IPS-NIHi7 (cell line): ENCODE measurements at regions not wholly inside any gene's neighbourhood (a gene's known extent, or its start where the extent isn't known, plus 50 kb on each side); places are given as distances from the start of the nearest gene placed in this dataset.
"Not testable (repeated sequence)": the region's sequence is repeated elsewhere in the genome, so short reads cannot be mapped to it uniquely, and the experiment has no call there.

Experiments used
- DNase-seq: peaks from one replicate; pipeline ENCODE4 v3.0.0; 2012; ENCODE audit warnings: mixed read lengths; ENCODE audit errors: extremely low spot score

DNA sequence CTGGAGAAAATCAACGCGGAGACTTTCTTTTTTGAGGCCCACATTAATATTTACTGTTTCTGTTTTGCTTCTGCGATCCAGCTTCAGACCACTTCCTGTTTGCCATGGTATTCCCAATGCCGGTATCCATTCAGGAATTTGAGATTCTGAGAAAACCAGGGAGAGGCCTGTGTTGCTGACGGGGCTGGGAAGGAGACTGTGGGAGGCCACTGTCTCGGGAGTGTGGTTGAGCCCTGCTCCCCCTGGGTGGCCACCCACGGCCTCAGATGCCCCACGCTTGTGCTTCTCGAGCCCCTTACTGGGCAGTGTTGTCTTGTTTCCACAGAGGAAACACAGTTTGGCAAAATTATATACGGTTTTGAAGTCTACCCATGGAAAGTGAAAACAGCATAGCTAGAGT, 403.6 kb upstream of the IRX2 start:
- peak; percentile 38 for DNase-seq

DNA sequence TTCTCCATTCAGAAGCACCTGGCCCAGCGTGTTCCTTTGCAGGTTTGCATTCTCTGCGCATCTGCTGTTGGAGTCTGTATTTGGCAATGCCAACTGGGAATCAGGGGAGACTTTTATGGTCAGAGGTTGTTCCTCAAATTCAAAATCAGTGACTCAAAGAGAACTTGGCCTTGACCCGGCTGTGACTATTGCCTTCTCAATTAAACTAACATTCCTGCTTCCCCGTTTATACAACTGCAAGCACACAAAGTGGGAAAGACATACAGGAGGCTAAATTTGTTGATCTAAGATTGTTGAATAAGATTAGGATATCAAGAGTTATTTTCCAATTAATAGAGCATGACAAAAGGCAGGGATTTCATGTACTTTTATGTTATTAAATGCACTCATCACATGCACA, 402.4 kb upstream of the IRX2 start:
- DNase-seq = no peak

DNA sequence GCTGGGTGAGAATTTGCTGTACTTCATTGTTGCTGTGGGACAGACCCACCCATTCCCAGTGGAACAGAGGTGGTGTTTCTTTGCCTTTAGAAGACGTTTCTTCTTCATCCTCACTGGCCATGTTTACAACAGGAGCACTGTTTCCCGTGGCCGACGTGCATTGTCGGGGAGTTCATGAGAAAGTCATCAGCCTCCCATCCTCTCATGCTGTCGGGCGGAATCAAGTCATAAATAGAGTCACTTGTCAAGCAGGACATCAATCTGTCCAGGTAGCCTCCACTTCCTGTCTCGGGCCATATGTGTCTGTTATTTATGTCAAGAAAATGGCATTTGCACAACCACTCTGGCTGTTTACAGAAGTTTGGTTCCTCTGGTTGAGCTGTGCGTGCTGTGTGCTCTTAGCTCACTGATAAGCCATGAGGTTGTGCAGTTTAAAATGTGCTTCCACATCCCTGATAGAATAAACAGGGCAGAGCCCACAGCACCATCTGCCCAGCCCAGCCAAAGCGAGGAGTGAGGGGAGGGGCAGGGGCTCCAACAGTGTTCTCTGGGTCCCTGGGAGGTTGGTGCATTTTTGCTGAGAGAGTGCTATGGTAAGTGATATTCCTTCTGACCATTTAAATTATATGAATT, 401.9 kb upstream of the IRX2 start:
- no peak for DNase-seq

DNA sequence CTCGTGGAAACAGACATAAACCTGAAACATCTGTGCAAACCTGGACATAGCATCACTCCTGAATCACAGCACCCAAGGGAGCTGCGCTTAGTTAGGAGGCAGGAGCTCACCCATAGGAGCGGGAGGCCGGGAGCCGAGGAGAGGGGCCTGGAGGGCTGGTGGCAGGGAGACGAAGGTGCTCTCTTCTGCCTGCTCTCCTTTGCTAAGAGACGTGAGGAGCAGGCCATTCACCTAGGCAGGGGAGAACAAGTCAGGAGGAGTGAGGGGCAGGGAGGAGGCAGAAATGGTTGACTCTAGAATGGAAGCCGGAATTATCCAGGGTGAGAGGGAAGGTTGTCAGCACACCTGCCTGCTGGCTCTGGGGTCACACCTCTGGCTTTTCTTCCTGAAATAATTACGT, 398.4 kb upstream of the IRX2 start:
- no peak for DNase-seq

DNA sequence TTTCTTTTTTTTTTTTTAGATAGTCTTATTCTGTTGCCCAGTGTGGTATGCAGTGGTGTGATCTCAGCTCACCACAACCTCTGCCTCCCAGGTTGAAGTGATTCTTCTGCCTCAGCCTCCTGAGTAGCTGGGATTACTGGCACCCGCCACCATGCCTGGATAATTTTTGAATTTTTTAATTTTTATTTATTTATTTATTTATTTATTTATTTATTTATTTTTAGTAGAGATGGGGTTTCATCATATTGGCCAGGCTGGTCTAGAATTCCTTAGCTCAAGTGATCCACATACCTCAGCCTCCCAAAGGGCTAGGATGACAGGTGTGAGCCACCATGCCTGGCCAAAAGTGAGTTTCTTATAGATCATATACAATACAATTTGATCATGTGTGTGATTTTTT, 395.9 kb upstream of the IRX2 start:
- DNase-seq = not testable (repeated sequence)

DNA sequence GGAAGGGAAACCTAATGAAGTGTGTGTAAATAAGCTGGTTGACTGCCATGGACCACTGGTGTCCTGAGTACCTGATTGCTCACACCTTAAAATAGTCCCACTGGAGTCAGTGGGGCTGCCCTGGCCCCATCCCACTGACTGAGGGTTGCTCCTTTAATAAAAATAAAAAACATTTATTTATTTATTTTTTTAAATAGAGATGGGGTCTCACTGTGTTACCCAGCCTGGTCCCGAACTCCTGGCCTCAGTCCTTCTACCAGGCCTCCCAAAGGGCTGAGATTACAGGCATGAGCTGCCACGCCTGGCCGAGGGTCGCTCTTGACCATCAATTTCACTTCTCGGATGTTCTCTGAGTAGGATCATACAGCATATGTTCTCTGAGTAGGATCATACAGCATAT, 394.2 kb upstream of the IRX2 start:
- DNase-seq = no peak

DNA sequence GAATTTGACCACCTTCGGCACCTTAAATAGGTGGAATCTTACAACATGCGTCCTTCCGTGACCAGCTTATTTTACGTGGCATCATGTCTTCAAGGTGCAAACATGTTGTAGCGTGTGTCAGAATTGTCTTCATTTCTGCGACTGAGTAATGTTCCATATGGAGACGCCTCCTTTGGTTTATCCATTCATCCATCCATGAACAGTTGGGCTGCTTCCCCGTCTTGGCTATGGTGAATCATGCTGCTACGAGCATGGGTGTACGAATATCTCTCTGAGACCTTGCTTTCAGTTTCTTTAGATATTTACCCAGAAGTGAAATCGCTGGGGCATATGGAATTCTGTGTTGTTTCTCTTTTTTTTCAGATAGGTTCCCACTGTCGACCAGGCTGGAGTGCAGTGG, 391.9 kb upstream of the IRX2 start:
- DNase-seq = no peak

DNA sequence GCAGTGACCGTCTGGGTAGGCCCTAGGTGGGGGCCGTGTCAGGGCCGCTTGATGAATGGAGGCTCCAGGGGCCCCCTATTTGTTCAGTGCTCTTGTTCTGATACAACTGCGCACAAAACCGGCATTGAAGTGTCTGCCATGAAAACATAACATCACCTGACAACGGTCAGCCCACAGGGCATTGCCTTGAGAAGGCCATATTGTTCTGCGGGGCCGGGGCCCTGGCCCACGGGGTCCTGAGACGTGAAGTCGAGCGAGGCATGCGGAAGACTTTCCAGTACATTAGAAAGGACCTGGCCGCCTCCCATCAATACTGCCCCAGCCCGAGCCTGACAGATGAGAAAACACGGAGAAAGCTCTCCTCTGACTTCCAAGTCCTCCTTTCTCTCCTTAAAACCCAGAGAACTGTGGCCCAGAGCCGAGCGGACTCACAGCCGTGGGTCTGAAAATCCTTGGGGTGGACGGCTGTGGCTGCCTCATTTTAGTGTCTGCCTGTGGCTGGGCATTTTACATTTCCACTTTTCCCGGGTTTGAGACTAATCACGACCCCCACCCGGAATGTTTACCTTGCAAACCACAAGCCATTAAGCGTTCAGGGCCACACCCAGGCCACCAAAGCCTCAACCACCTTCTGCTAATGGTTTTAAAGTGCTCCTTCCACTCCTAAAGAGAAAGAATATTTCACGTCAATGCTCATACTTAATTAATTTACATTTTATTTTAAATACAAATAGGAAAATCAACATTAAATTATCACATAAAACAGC, 391.0 kb upstream of the IRX2 start:
- DNase-seq = no peak

DNA sequence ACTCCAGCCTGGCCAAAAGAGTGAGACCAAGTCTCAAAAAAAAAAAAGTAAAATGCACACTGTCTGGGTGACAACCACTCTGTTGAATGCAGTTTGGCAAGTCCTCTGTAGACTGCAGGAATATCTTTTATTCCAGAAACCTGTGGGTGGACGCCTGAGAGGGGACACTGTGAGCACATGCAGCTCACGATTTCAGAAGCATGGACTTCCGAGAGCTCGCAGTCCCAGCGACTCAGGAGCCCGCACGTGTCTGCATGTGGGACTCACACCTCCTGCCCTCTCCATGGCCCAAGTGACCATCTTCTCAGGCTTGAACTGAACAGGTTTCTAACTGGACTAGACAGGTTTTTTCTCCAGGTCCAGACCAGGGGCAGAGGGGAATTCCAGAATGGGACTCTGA, 388.6 kb upstream of the IRX2 start:
- DNase-seq = no peak

DNA sequence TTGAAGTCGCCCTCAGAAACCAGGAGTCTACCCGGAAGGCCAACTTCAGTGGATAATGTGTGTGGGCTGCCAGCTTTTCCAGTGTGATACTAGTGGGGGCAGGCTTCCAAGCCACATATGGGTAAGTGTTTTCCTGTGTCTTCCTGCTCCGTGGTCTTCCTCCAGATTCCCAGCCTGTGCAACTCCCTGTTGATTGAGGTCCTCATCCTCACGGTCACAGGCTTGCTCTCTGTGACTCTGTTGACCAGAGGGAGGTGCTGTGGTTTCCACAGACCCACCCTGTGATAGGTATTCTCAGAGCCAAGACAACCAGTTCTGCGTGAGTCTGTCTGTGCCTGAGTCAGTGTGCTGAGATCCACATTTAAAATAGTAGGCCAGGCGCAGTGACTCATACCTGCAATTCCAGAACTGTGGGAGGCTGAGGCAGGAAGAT, 388.0 kb upstream of the IRX2 start:
- DNase-seq = no peak

DNA sequence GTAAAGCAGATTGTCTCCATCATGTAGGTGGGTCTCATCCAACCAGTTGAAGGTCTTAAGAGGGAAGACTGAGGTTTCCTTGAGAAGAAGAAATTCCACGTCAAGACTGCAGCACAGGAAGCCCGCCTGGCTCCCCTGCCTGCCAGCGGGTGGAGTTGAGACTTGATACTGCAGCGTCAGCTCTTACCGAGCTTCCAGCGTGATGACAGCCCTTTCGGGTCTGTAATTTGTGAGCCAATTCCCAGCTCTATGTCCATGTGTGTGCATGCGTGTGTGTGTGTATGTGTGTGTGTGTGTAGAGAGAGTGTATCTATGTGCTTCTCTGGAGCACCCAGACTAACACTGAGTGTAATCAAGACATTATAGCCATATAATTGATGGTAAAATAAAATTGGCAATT, 379.7 kb upstream of the IRX2 start:
- DNase-seq = no peak

DNA sequence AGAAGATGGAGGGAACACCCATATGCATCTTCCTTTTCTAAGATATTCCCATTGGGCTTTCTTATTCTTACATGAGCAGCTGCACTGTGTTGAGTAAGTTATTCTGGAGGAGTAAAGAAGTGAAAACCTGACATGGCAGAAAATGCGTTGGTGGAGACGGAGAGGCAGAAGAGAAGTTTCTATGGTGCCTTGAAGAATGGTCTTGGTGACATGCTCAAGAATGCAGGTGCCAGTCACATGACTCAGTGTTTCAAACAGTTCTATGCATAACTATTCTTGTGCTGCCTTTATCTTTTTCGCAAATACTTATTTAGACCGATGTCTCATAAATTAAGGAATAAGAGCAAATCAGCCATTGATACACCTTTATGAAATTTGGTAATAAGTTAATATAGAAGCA, 377.8 kb upstream of the IRX2 start:
- no peak for DNase-seq

DNA sequence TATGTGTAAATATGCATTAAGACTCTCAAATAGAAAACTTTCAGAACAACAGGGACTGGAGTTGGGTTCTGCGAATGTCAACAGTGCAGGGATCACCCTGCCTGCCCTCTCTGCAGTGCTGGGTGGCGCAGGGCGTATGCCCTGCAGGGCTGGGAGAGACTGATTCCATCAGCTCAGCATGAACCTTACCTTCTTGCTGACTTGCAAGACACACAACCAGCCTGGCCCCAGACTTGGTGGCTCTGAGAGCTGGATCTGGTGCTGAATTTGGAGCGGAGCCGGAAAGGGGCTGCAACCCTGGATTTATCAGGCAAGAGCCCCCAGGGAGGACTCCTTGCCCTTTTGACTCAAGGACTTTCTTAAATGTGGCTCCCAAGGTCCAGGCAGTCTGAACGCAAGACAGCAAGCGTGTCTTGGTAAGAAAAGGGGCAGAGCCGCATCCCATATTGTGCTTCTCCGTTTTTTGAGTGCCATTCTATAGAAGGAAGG, 376.0 kb upstream of the IRX2 start:
- no peak for DNase-seq

DNA sequence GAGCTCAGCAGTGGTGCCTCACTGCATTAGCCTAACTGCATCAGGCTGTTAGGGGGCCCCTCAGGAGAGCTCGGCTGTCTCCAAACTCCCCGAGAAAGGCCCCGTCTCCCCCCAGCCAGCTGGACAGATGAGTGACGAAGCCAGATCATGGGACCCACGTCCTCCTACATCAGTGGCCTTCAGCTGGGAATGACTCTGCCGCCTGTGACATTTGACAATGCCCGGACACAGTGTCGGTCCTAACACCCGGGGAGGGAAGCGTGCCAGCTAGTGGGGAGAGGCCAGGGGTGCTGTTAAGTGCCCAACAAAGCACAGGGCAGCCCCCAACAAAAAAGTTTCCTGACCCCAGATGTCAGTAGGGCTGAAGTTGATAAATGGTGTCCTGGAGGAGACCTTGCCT, 375.2 kb upstream of the IRX2 start:
- no peak for DNase-seq

DNA sequence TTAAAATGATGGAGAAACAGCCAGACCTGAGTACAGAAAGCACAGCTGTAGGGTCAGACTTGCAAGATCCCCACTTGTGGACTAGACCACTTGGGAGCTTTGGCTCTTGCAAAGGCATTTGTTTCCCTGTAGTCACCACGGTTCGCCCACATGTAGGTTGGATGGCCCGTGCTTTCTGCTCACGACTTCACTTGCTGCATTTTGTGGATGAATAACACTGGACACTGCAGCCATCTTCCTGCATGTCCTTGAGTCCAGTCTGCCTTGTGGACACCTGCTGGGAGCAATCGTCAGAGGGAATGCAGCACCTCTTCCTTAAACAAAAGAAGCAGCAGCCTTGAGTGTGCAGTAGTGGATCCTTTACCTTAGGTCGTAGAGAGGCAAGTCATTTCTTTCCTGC, 372.9 kb upstream of the IRX2 start:
- DNase-seq = no peak

DNA sequence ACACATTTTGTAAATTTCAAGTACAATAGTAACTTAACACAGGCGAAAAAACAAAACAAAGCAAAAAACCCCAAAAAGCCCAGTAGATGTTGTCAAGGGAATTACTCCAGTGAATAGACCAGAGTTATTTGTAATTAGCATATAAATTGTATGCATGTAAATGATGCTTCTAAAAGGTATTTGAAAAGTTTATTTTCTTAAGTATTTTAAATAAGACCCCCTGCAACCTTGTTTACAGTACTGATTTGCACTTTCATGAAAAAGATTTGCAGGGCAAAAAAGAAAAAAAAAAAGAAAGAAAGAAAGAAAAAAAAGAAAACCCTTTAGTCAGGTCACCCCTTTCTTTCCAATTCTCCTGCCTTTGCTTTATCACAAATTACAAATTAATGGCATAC, 372.3 kb upstream of the IRX2 start:
- no peak for DNase-seq

DNA sequence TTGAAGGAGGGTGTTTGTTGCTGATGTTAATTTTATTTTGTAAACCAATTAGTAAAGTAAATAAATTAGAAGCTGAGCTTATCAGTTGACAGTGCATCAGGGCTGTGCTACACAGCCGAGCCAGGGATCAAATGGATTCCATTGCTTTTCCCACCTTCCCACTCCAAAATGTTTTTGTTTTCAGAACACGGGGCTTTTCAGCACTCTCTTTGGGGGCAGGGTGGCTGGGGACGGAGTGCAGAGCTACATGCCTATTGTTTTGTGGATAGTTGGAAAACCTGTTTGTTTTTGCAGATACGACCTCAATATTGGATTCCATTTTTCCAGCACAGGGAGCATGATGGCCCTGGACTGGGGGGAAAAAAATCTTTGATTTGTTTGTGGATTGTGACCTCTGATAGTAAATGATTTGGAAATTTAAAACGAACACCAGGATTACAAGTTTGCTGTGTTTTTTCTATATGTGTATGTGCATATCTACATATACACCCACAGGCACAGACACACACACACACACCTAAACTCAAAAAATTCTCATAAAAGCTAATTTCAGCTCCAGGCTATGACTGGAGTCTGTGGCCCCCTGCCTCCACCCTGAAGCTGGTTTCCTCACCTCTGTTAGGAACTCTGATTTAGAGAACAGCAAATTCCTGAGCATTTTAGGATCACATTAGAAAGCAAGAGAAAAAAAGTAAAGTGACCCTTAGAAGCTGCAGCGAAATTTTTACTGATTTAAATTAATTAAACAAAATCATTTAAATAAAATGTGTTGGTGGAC, 371.7 kb upstream of the IRX2 start:
- no peak for DNase-seq

DNA sequence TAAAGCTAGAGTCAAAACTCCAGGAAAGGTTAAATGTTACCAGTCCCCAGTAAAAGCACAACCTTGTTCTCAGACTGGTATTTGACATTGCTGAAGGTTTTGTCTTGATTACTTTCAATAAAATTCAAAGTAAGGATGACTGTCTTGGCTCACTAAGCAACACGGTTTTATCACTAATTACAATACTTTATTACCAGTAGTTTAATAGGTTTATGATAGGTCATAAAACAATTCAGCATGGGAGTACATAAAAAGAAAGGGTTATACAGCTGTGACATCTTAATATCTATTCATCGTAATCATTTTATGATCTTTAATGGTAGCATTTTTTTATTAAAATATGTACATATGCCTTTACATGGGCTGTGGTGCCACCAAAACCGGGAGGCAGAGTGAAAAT, 370.7 kb upstream of the IRX2 start:
- DNase-seq = no peak

DNA sequence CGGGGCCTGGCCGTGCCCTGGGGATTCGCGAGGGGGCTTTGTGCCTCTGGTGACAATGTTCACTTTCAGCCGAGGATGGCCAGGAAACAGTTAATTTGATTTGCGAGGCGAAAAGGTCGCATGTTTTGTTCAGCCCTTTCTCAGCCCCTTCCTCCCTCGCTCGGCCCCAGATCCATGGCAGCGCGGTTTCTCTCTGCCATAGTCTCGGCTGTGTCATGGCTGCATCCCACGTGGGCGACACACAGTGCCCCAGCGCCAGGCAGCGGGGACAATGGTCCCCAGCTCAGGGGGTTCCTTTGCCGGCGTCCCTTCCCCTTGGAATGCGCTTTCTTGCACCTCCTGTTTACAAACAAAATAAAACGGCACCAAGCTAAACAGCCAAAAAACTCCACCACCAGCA, 370.3 kb upstream of the IRX2 start:
- DNase-seq = no peak

DNA sequence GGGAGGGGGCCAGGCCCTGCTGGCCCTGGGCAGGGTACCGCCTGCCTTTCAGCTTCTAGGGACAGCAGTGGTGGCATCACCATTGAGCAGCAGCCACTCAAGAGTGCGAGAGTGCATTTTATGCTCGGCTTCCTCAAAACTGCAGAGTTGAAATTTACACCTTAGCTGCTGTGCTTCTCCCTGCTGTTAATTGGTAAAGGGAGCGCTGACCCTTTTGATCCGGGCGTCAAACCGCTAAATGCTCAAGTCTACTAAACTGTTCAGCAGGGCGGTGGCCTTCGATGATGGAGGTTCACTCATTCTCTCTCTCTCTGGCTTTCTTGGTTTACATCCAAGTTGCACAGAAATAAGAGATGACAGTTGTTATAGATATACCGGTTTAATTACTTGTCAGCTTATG, 368.6 kb upstream of the IRX2 start:
- DNase-seq = no peak

DNA sequence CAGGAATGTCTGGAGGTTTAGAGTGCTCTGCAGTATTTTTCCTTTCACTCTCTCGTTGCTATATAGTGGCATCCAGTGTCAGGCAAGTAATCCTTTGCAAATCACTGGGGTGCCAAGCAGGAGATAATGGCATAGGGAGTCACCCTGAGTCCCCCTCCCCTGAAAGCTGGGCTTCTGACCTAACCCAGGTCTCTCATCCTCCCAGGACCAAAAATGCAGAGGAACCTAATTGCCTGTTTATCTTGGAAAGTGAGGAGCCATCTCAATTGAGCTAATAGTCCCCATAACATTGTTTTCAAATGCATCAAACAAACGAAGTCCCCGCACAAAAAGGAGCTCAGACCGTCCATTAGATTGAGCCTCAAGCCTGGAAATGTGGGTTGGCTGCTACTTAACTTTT, 368.0 kb upstream of the IRX2 start:
- DNase-seq = no peak

DNA sequence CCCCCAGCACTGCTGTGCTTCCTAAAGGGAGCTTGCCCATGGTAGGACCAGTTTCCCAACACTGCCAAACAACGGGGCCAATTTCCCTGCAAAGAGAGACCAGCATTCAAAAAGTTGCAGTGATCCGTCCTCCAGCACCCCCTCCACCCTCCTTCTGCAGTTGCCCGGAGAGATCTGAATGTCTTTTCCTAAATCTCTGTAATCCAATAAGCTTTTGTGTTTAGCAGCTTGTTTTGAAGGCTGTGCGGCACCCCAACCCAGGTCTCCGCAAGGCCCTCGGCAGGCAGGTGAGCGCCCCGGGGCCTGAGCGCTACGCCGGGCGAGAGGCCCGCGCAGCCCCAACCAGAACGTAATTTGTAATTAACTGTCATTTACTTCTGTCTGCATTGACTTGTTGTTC, 366.9 kb upstream of the IRX2 start:
- DNase-seq = no peak

DNA sequence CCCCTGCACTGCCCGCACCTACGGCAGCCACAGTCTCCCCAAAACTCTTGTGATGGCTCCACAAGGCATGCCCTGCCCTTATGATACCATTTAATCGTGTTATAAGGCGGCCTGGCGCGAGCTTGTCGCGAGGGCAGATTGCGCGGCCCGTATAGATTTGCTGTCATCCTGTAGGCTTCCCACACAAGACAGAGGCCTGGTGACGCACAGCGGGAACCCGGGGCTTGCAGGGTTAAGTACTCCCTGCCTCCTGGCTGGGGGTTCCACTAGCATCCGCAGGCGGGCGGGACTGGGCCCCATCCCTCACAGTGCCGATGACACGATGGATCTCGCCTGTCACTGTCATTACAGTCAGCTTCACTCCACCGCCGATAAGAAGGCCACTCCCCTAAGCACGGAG, 364.9 kb upstream of the IRX2 start:
- DNase-seq = no peak
